ENCODE measurements at regions not wholly inside any gene's neighbourhood (a gene's known extent, or its start where the extent isn't known, plus 50 kb on each side); places are given as distances from the start of the nearest gene placed in this dataset.

- Histone ChIP-seq H3K36me3 (ENCODE audit: control insufficient read depth in 2 of 3, insufficient read depth in 3 of 3, low read length in 3 of 3) (no peaks in the 10 kb centered on the region), H3K4me3 (ENCODE audit: low read length in 3 of 3) (no peak overlapping the region), H3K27me3 (ENCODE audit: control insufficient read depth, insufficient read depth, low read length) (no peaks in the 10 kb centered on the region), H3K27ac (ENCODE audit: low read depth in 2 of 2, low read length in 2 of 2) (no peak overlapping the region), H3K9me3 (ENCODE audit: control insufficient read depth in 2 of 3, insufficient read depth in 1 of 3, low read length in 3 of 3) (no peaks in the 10 kb centered on the region), H3K4me1 (ENCODE audit: control insufficient read depth in 2 of 3, insufficient read depth in 2 of 3, low read depth in 1 of 3, low read length in 3 of 3) (no peaks in the 10 kb centered on the region), H3K9ac (ENCODE audit: low read length in 3 of 3) (no peak overlapping the region)
- intact Hi-C loops (cut with DNase I): no loop called here
- no peak for FAIRE-seq
- no peak for DNase-seq
- no peak for TF ChIP-seq CTCF (IDR thresholded peaks at IDR 0.05; ENCODE audit: borderline replicate concordance, extremely low read depth, insufficient read depth)
Measured at GRCh38 chr12:127431177-127431576, 835.8 kb upstream of the TMEM132C start.

GRCh38 chr12:127431594-127431993 lies 835.4 kb upstream of the TMEM132C start:
- Histone ChIP-seq H3K27ac (ENCODE audit: low read depth in 2 of 2, low read length in 2 of 2) (no peak overlapping the region), H3K27me3 (ENCODE audit: control insufficient read depth, insufficient read depth, low read length) (no peaks in the 10 kb centered on the region), H3K4me3 (ENCODE audit: low read length in 3 of 3) (no peak overlapping the region), H3K9ac (ENCODE audit: low read length in 3 of 3) (no peak overlapping the region), H3K9me3 (ENCODE audit: control insufficient read depth in 2 of 3, insufficient read depth in 1 of 3, low read length in 3 of 3) (no peaks in the 10 kb centered on the region), H3K36me3 (ENCODE audit: control insufficient read depth in 2 of 3, insufficient read depth in 3 of 3, low read length in 3 of 3) (no peaks in the 10 kb centered on the region), H3K4me1 (ENCODE audit: control insufficient read depth in 2 of 3, insufficient read depth in 2 of 3, low read depth in 1 of 3, low read length in 3 of 3) (no peaks in the 10 kb centered on the region)
- DNase-seq (no peak), FAIRE-seq (no peak)
- intact Hi-C loops (cut with DNase I): no loop called here
- no peak for TF ChIP-seq CTCF (IDR thresholded peaks at IDR 0.05; ENCODE audit: borderline replicate concordance, extremely low read depth, insufficient read depth)

GRCh38 chr12:127435439-127435838 lies 831.5 kb upstream of the TMEM132C start:
- H3K27ac ChIP-seq (ENCODE audit: low read depth in 2 of 2, low read length in 2 of 2): no peak overlapping the region
- no peak overlapping the region for H3K4me3 ChIP-seq (ENCODE audit: low read length in 3 of 3)
- H3K36me3 ChIP-seq (ENCODE audit: control insufficient read depth in 2 of 3, insufficient read depth in 3 of 3, low read length in 3 of 3): no peaks in the 10 kb centered on the region
- no peaks in the 10 kb centered on the region for H3K4me1 ChIP-seq (ENCODE audit: control insufficient read depth in 2 of 3, insufficient read depth in 2 of 3, low read depth in 1 of 3, low read length in 3 of 3)
- peaks cover 0 to 6% (median 0%) of the 10 kb centered on the region in 3 donors for H3K9me3 ChIP-seq (ENCODE audit: control insufficient read depth in 2 of 3, insufficient read depth in 1 of 3, low read length in 3 of 3)
- no peak overlapping the region for H3K9ac ChIP-seq (ENCODE audit: low read length in 3 of 3)
- FAIRE-seq (no peak), DNase-seq (no peak)
- TF ChIP-seq CTCF (IDR thresholded peaks at IDR 0.05; ENCODE audit: borderline replicate concordance, extremely low read depth, insufficient read depth): no peak
- no peaks in the 10 kb centered on the region for H3K27me3 ChIP-seq (ENCODE audit: control insufficient read depth, insufficient read depth, low read length)
- intact Hi-C loops (cut with DNase I): no loop called here
